Femur (tissue), 1 donor: ENCODE measurements at regions not wholly inside any gene's neighbourhood (a gene's known extent, or its start where the extent isn't known, plus 50 kb on each side); places are given as distances from the start of the nearest gene placed in this dataset.

ENCODE experiments used
- DNase-seq: peaks from one replicate; pipeline ENCODE4 v3.0.0-alpha.2; 2017

DNA sequence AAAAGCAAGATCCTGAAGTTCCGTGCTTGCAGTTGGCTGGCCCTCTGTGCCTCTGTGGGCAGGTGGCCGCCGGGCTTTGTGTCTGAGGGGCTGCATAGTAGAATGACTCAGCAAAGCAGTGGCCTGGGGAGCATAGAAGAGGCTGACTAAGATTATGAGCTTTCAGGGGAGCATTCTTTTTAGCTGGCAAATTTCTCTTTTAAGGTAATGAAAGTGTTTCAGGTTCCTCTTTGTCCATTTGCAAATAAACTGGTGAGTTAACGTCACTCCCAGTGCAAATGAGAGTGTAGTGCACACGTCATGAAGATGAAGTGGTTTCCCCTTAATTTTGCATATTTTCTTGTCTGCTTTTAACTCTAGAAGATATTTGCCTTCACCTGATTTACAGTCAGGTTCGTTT, 98.6 kb downstream of the BCL2L11 start:
- DNase-seq = no peak

- no peak for DNase-seq
Observed at GRCh38 chr2:111219734-111220505, 99.2 kb downstream of the BCL2L11 start.

DNA sequence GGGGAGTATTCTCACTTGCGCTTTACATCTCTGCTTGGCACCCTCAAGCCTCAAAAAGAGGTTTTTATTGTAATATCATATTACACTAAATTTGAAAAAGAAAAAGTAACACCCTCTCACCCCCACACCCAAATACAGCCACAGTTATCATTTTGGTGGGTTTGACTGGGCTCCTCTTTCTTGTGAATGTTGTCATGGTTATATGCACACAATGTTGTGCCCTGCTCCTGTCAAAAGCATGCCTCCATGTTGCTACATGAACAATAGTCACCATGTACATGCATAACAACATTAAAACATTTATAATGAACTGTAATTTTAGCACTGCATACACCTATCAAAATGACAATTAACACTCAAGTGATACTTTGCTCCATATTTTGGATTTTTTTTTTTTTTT, 100.2 kb downstream of the BCL2L11 start:
- no peak for DNase-seq

DNA sequence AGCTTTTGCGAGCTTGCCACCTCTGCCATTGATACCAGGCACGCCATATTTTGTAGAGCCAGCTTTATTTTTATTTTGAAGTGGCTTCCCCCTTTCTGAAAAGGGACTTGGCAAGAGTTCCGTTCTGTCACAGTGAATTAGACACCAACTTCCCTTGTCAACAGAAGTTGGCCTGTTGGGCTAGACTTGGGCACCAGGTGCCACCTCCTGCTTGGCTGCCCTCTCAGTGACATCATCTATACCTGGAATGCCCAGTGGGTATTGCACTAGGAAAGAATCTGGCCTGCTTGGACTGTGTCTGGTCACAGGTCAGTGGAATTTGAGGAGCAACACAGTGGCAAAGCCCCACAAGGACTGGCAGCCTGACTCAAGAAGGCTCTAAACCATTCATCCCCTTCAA, 101.0 kb downstream of the BCL2L11 start:
- no peak for DNase-seq

GRCh38 chr2:111222204-111222866, 101.6 kb downstream of the BCL2L11 start:
- no peak for DNase-seq

DNA sequence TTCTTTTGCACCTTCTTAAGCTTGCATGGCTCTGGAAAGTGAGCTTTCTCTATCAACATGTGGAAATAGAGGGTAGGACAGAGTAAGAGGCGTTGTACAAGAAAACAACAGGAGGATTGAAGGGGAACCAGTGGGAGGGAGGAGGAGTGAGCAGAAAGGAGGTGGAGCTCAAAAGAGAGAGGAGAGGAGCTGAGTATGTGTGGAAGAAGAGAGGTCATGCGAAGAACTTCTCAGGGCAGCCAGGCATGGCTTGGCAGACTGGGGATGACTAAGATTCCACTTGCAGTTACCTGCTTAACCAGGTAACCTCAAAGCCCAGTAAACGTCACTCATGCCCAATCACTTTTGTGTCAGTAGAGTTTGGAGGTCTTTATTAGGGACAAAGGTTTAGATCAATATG, 105.1 kb downstream of the BCL2L11 start:
- DNase-seq = no peak

- DNase-seq = no peak
Observed at GRCh38 chr2:111226876-111227700, 106.4 kb downstream of the BCL2L11 start.

DNA sequence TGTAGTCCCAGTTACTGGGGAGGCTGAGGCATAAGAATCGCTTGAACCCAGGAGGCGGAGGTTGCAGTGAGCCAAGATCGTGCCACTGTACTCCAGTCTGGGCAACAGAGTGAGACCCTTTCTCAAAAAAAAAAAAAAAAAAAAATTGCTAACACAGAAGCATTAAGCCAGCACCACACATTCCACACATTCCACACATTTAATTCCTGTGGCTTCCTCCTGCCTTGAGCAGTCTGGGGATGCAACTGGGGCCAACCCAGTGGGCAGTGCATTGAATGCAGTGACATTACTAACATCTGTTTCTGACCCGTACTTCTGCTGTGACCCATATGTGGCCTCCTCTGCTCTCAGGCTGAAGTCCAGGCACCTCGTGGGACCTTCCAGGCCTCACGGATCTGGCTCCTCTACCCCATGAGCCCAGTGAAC, 107.0 kb downstream of the BCL2L11 start:
- peak; percentile 38 for DNase-seq

GRCh38 chr2:111231532-111232252, 111.0 kb downstream of the BCL2L11 start:
- DNase-seq = no peak

- peak; percentile 46 for DNase-seq
Observed at GRCh38 chr2:111235192-111236015, 114.7 kb downstream of the BCL2L11 start.

- DNase-seq = peak; percentile 79
Observed at GRCh38 chr2:111236025-111236424, 115.3 kb downstream of the BCL2L11 start.

GRCh38 chr2:111238296-111238695, 117.6 kb downstream of the BCL2L11 start:
- no peak for DNase-seq

DNA sequence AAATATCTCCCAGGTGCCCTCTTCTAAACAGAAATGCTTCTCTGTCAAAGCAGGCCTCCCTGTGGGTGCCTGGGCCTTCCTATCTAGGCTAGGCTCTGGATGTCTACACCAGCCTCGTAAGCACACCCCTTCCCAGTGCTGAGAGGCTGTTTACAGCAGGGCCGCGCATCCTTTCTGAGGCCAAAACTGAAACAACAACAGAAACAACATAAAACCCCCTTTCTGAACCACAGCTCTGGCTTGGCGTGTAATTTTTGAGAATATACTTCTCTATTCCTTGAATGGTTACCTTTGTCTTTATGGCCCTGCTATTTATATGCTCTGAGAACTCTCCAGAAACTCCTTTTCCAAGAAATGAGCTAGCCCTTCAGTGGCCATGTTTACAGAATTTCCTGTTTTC, 118.4 kb downstream of the BCL2L11 start:
- no peak for DNase-seq

- DNase-seq = no peak
Observed at GRCh38 chr2:111239581-111240249, 119.0 kb downstream of the BCL2L11 start.

- DNase-seq = no peak
Observed at GRCh38 chr2:111243295-111243694, 122.6 kb downstream of the BCL2L11 start.

DNA sequence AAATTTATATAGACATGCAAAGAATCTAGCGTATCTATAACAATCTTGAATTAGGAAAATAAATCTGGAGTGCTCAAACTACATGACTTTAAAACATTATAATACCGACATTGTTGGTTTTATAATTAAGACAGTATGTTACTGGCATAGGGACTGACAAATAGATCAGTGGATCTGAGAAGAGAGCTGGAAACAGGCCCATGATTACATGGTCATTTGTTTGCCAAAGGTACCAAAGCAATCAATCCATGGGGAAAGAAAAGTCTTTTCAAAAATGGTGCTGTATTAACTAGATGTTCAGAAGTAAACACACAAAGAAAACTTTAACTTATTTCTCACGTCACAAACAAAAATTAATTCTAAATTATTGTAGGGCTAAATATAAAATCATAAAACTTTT, 124.2 kb downstream of the BCL2L11 start:
- no peak for DNase-seq

DNA sequence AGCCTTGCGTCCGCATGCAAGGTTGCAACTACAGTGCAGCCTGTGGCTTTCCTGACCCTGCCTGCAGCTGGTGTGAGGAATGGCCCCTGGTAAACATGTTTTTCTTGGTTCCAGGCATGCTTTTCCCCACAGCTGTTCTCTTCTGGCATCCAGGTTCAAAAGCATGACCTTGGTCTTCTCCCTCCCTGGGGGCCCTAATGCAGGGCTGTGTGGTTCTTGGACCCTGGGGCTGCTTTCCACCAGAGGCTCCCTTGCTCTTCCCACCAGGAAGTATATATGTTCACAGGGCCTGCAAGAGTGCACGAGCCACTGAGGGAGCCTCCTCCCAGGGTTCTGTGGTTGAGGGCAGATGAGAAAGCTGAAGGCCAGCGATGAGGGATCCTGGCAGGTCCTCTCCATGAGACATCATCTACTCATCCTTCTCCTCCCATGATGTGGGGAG, 125.9 kb downstream of the BCL2L11 start:
- no peak for DNase-seq

DNA sequence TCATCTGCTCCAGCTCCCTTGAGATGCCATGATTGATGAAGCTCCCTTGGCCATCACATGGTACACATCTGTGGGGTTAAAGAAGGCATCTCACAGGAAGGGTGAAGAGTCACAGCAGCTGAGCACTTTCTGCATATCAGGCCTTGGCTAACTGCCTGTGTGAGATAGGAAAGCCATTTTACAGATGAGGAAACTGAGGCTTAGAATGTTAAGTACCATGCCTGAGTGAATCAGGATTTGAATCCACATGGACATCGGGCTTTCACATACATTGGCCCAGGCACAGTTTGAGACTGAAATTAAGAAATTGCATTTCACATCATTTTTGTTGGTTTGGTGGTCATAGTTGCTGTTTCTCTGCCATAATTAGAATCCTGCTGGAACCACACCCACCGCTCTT, 126.8 kb downstream of the BCL2L11 start:
- no peak for DNase-seq

DNA sequence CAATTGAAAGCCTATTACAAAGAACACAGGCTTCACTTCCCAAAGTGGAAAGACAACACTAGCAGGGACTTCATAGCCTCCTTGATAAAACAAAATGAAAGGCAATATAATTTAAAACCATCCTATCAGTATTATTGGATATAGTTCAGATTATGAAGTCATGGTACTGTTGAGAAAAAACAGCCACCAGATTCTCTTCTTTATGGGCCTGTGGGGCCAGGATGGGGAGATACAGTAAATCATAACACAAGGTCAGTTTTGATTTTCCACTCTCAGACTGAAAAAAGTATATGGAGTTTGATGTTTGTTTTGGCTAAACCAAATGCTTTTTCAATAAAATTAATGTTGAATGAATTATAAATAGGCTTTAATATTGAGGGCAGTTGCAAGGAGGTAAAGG, 129.1 kb downstream of the BCL2L11 start:
- DNase-seq = no peak

DNA sequence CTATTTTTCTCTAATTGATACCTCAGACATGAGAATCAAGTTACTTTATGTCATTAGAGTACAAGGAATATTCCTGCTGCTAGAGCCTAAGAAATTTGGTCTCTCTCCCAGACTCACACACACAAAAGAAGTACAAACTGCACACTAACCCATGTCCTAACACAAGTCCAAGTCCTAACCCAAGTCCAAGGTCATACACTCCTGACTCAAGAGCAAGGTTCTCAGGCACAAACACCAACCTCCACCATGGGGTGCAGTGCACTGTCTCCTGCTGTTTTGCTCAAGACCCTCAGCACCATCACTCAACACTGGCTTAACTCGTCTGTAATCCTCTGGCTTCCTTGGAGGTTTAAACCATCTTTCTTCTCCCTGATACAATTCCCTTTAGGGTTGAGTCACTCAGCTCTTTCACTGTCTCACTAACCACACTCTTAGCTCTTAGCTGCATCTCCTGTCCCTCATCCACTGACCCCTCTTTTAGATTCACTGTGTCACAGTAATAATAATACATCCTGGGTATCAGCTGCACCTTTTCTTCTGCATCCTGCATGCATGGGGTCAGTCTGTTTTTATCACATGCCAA, 129.8 kb downstream of the BCL2L11 start:
- DNase-seq = no peak

GRCh38 chr2:111251711-111252110, 131.0 kb downstream of the BCL2L11 start:
- no peak for DNase-seq
